Adrenal gland (tissue), 5 donors: ENCODE measurements at regions not wholly inside any gene's neighbourhood (a gene's known extent, or its start where the extent isn't known, plus 50 kb on each side); places are given as distances from the start of the nearest gene placed in this dataset.

Source experiments
- CTCF ChIP-seq, 6 experiments: fragments of 450-650 bp in 4 of 6; fragments of 200-600 bp in 2 of 6; sonication (generic) in 1 of 6; IDR thresholded peaks; 1 replicate in 5 of 6; 2 replicates in 1 of 6; pipeline versions ENCODE4 v1.5.1 to v1.8.0; 2016 to 2021; ENCODE audit warnings: antibody characterized with exemption in 6 of 6, mild to moderate bottlenecking in 2 of 6, moderate library complexity in 1 of 6
- POLR2A ChIP-seq, 2 donors: fragments of 450-650 bp; IDR thresholded peaks; one replicate each; pipeline ENCODE4 v1.6.1; 2017; ENCODE audit warnings: antibody characterized with exemption in 2 of 2, mild to moderate bottlenecking in 2 of 2, moderate library complexity in 1 of 2
- donor health status: DM: no; HTN: no; CAD: no.

GRCh38 chr10:37584643-37585042 is 272.8 kb downstream of the ZNF248 start:
- TF ChIP-seq CTCF (IDR thresholded peaks at IDR 0.05): no peak
- no peak for TF ChIP-seq POLR2A (IDR thresholded peaks at IDR 0.05)
